Cardiac fibroblast (primary cell): ENCODE measurements at regions not wholly inside any gene's neighbourhood (a gene's known extent, or its start where the extent isn't known, plus 50 kb on each side); places are given as distances from the start of the nearest gene placed in this dataset.

ENCODE experiments used
- DNase-seq, 2 donors: peaks; one replicate each; pipeline versions ENCODE4 v3.0.0 to v3.0.0-alpha.2; 2010; ENCODE audit warnings: low read depth in 2 of 2
- H3K4me3 ChIP-seq, 2 donors: replicated peaks in 1 of 2; 1 replicate in 1 of 2; 2 replicates in 1 of 2; pipeline ENCODE4 v1.5.1; 2011; ENCODE audit warnings: low read depth in 2 of 2, low read length in 2 of 2, mild to moderate bottlenecking in 2 of 2, moderate library complexity in 1 of 2
- TF ChIP-seq, protein P1 (sequence below): IDR thresholded peaks from one replicate; pipeline ENCODE4 v1.5.1; 2011; ENCODE audit warnings: low read depth, mild to moderate bottlenecking, low read length, inconsistent platforms

DNA sequence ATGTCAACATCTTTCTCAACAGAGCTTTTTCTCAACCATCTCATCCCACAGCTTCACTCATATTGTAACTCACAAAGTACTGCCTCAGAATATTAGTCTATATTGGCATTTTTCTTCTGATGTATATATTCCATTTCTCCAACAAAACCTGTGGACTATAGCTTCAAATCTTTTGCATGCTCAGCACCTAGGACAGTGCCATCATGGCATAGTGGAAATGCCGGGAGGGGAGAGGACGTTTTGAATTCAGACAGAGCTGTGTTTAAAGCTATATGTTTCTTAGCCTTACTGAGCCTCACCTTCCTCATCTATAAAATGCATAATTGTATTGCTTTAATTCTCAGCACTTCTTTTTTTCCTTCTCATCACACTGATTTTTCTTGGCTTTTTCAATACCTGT lies 452.6 kb downstream of the GALC start:
- TF ChIP-seq, protein P1, sequence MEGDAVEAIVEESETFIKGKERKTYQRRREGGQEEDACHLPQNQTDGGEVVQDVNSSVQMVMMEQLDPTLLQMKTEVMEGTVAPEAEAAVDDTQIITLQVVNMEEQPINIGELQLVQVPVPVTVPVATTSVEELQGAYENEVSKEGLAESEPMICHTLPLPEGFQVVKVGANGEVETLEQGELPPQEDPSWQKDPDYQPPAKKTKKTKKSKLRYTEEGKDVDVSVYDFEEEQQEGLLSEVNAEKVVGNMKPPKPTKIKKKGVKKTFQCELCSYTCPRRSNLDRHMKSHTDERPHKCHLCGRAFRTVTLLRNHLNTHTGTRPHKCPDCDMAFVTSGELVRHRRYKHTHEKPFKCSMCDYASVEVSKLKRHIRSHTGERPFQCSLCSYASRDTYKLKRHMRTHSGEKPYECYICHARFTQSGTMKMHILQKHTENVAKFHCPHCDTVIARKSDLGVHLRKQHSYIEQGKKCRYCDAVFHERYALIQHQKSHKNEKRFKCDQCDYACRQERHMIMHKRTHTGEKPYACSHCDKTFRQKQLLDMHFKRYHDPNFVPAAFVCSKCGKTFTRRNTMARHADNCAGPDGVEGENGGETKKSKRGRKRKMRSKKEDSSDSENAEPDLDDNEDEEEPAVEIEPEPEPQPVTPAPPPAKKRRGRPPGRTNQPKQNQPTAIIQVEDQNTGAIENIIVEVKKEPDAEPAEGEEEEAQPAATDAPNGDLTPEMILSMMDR, result no peak
- no peak overlapping the region for H3K4me3 ChIP-seq
- DNase-seq, result no peak

DNA sequence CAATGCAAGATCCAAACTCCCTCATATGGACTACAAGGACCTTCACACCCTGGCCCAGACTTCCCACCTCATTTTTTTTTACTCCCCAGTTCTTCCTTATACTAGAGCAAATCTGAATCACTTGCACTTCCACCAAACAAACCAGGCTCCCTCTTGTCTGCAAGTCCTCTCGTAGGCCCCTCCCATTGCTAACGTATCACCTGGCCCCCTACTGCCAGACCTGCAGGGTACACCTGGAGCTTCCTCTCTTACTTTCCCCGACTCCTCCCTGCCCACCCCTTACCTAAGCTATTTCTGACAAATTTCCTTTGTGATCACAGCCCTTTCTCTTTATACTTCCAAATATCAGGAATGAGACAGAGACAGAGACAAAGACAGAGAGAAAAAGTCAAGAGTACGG lies 463.9 kb downstream of the GALC start:
- TF ChIP-seq, protein P1, result no peak
- no peak overlapping the region for H3K4me3 ChIP-seq
- no peak for DNase-seq

- DNase-seq, result no peak
- TF ChIP-seq, protein P1, result no peak
- no peak overlapping the region for H3K4me3 ChIP-seq
Measured at GRCh38 chr14:87526731-87527130, 466.3 kb downstream of the GALC start.

- no peak for DNase-seq
- TF ChIP-seq, protein P1, result no peak
- no peak overlapping the region for H3K4me3 ChIP-seq
Measured at GRCh38 chr14:87524011-87524410, 469.0 kb downstream of the GALC start.

DNA sequence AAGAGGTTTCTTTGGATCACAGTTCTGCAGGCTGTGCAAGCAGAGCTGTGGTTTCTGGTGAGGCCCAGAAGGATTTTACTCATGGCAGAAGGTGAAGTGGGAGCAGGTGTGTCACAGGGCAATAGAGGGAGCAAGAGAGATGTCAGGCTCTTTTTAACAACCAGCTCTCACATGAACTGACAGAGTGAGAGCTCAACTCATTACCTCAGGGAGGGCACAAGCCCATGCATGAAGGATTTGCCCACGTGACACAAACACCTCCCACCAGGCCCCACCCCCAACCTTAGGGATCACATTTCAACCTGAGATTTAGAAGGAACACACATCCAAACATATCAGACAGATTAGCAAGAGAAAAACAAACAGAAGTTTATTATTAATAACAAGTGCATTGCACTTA lies 470.4 kb downstream of the GALC start:
- no peak for DNase-seq

DNA sequence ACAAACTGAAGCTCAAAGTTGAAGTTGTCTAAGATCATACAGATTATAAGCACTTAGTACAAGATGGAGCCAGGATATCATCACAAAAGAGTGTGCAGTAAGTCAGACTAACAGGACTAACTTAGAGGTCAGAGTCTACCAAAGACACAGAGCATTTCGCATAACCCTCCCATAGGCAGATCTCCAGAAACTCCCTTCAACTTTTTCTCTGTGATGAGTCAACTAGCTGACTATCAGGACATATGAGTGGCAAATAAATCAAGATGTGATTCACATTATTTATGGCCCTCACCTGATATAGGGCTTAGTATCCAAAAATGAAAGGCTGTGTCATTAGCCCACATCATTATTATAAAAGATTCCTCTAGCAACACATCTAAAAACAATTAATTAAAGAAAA lies 484.6 kb downstream of the GALC start:
- no peak overlapping the region for H3K4me3 ChIP-seq
- TF ChIP-seq, protein P1, result no peak
- DNase-seq, result no peak

More for the DNA sequence above, 470.4 kb downstream of the GALC start:
- no peak overlapping the region for H3K4me3 ChIP-seq
- TF ChIP-seq, protein P1, result no peak

DNA sequence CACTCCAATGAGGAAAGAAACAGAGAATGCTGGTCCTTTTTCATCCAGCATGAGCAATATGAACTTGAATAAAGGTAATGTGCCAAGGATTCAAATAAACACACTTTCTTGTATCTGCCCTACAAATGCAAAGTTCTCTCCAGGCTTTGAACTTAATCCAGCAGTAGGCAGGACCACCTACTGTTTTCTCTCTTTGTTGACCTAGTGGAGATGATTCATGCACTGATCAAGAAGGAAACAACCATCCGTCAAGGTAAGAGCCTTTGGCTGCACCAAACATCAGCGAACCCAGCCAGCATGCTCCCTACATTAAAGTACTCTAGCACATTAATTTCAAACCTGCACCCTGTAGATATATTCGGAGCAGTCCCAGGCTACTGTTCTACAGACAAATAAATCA lies 489.3 kb downstream of the GALC start:
- no peak overlapping the region for H3K4me3 ChIP-seq
- DNase-seq, result no peak
- TF ChIP-seq, protein P1, result no peak
